ENCODE measurements at regions not wholly inside any gene's neighbourhood (a gene's known extent, or its start where the extent isn't known, plus 50 kb on each side); places are given as distances from the start of the nearest gene placed in this dataset.

GRCh38 chr6:8243475-8243874, 141.1 kb upstream of the EEF1E1 start:
- TF ChIP-seq, protein P1, sequence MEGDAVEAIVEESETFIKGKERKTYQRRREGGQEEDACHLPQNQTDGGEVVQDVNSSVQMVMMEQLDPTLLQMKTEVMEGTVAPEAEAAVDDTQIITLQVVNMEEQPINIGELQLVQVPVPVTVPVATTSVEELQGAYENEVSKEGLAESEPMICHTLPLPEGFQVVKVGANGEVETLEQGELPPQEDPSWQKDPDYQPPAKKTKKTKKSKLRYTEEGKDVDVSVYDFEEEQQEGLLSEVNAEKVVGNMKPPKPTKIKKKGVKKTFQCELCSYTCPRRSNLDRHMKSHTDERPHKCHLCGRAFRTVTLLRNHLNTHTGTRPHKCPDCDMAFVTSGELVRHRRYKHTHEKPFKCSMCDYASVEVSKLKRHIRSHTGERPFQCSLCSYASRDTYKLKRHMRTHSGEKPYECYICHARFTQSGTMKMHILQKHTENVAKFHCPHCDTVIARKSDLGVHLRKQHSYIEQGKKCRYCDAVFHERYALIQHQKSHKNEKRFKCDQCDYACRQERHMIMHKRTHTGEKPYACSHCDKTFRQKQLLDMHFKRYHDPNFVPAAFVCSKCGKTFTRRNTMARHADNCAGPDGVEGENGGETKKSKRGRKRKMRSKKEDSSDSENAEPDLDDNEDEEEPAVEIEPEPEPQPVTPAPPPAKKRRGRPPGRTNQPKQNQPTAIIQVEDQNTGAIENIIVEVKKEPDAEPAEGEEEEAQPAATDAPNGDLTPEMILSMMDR (IDR thresholded peaks at IDR 0.05; ENCODE audit: low read depth, low read length): no peak
- no peak for TF ChIP-seq EZH2phosphoT487 (IDR thresholded peaks at IDR 0.05; ENCODE audit: low read depth)

Measured in OCI-LY3 (cell line).